MCF 10A (cell line): ENCODE measurements at regions not wholly inside any gene's neighbourhood (a gene's known extent, or its start where the extent isn't known, plus 50 kb on each side); places are given as distances from the start of the nearest gene placed in this dataset.
"Not testable (repeated sequence)": the region's sequence is repeated elsewhere in the genome, so short reads cannot be mapped to it uniquely, and the experiment has no call there.

Source experiments
- BruUV-seq: library from RNA; stranded (reverse); fragments of 400-500 nt; replicated peaks from 2 replicates; lab custom pipeline; 2021; lab: Mats Ljungman, UMichigan
- CTCF ChIA-PET: fragments of 300-600 bp; sonication (Branson Sonifier 250); formaldehyde crosslinking; extraction: SDS; loops from one replicate; lab custom pipeline; 2021; ENCODE audit warnings: antibody characterized with exemption, inconsistent platforms; lab: Yijun Ruan, JAX
- POLR2A ChIA-PET: fragments of 300-600, 350-650 bp; sonication (Branson Sonifier 250); formaldehyde crosslinking; extraction: SDS; loops from one replicate; lab custom pipeline; 2020; ENCODE audit warnings: antibody characterized with exemption, inconsistent platforms; lab: Yijun Ruan, JAX
- DNase-seq: peaks from one replicate; pipeline ENCODE4 v3.0.0-alpha.2; 2018; ENCODE audit not compliant: unreplicated experiment
- H3K27ac Mint-ChIP-seq: one replicate; pipeline ENCODE4 v1.8.0; 2022; ENCODE audit warnings: mild to moderate bottlenecking, low read depth, mixed read lengths; ENCODE audit not compliant: unreplicated experiment
- H3K27me3 Mint-ChIP-seq: one replicate; pipeline ENCODE4 v1.8.0; 2022; ENCODE audit warnings: mixed read lengths; ENCODE audit not compliant: insufficient read depth, unreplicated experiment
- H3K36me3 Mint-ChIP-seq: one replicate; pipeline ENCODE4 v1.8.0; 2022; ENCODE audit warnings: mild to moderate bottlenecking, moderate library complexity, mixed read lengths; ENCODE audit not compliant: insufficient read depth, unreplicated experiment
- H3K4me1 Mint-ChIP-seq: one replicate; pipeline ENCODE4 v1.8.0; 2022; ENCODE audit warnings: mixed read lengths; ENCODE audit not compliant: insufficient read depth, unreplicated experiment
- H3K4me3 Mint-ChIP-seq: one replicate; pipeline ENCODE4 v1.8.0; 2022; ENCODE audit warnings: mild to moderate bottlenecking, moderate library complexity, mixed read lengths; ENCODE audit not compliant: unreplicated experiment
- H3K9me3 Mint-ChIP-seq: one replicate; pipeline ENCODE4 v1.8.0; 2022; ENCODE audit warnings: mixed read lengths; ENCODE audit not compliant: unreplicated experiment
- CTCF ChIP-seq: fragments of 200-600 bp; IDR thresholded peaks from one replicate; pipeline ENCODE4 v1.8.0; 2022; ENCODE audit warnings: antibody characterized with exemption, mild to moderate bottlenecking; ENCODE audit not compliant: unreplicated experiment
- intact Hi-C: fragments of 100-400 bp; cut with micrococcal nuclease; formaldehyde crosslinking; loops from 2 replicates; pipeline ENCODE4 v1.14.1; 2022

- TF ChIP-seq CTCF = no peak
- no peak for DNase-seq
- Mint-ChIP-seq H3K9me3 (peaks cover 51% of the 10 kb centered on the region), H3K4me1 (no peaks in the 10 kb centered on the region), H3K27ac (no peak overlapping the region), H3K27me3 (peaks cover 6% of the 10 kb centered on the region), H3K4me3 (no peak overlapping the region), H3K36me3 (no peaks in the 10 kb centered on the region)
- CTCF ChIA-PET = no interaction called here
- BruUV-seq = no TSS peak
- intact Hi-C loops = no loop called here
- POLR2A ChIA-PET = no interaction called here
Observed at GRCh38 chr9:40911647-40912046, 216.8 kb downstream of the FOXD4L6 start.

- H3K27ac Mint-ChIP-seq, intact Hi-C loops, H3K4me3 Mint-ChIP-seq, H3K36me3 Mint-ChIP-seq, DNase-seq, H3K27me3 Mint-ChIP-seq, POLR2A ChIA-PET, CTCF ChIA-PET, H3K4me1 Mint-ChIP-seq, BruUV-seq: not testable (repeated sequence)
- peaks cover 53% of the 10 kb centered on the region for H3K9me3 Mint-ChIP-seq
Observed at GRCh38 chr9:40910995-40911394, 217.5 kb downstream of the FOXD4L6 start.

GRCh38 chr9:40909821-40910220, 218.7 kb downstream of the FOXD4L6 start:
- Mint-ChIP-seq H3K36me3 (no peaks in the 10 kb centered on the region), H3K4me1 (no peaks in the 10 kb centered on the region), H3K27ac (no peak overlapping the region), H3K27me3 (peaks cover 10% of the 10 kb centered on the region), H3K9me3 (peaks cover 52% of the 10 kb centered on the region), H3K4me3 (no peak overlapping the region)
- POLR2A ChIA-PET = no interaction called here
- intact Hi-C loops = no loop called here
- BruUV-seq = no TSS peak
- no peak for DNase-seq
- no peak for TF ChIP-seq CTCF
- CTCF ChIA-PET = no interaction called here

GRCh38 chr9:40909111-40909510, 219.4 kb downstream of the FOXD4L6 start:
- H3K27me3 Mint-ChIP-seq, CTCF ChIA-PET, intact Hi-C loops, H3K36me3 Mint-ChIP-seq, BruUV-seq, H3K4me1 Mint-ChIP-seq, DNase-seq, POLR2A ChIA-PET, H3K4me3 Mint-ChIP-seq, H3K27ac Mint-ChIP-seq: not testable (repeated sequence)
- peaks cover 45% of the 10 kb centered on the region for H3K9me3 Mint-ChIP-seq

GRCh38 chr9:40907657-40908624, 220.5 kb downstream of the FOXD4L6 start:
- no peaks in the 10 kb centered on the region for H3K36me3 Mint-ChIP-seq
- no TSS peak for BruUV-seq
- H3K9me3 Mint-ChIP-seq = peaks cover 45% of the 10 kb centered on the region
- CTCF ChIA-PET = no interaction called here
- POLR2A ChIA-PET = no interaction called here
- TF ChIP-seq CTCF = no peak
- H3K27me3 Mint-ChIP-seq = peaks cover 10% of the 10 kb centered on the region
- H3K4me3 Mint-ChIP-seq = no peak overlapping the region
- no peak for DNase-seq
- no peaks in the 10 kb centered on the region for H3K4me1 Mint-ChIP-seq
- intact Hi-C loops = no loop called here
- no peak overlapping the region for H3K27ac Mint-ChIP-seq

GRCh38 chr9:40906879-40907278, 221.6 kb downstream of the FOXD4L6 start:
- H3K27me3 Mint-ChIP-seq, BruUV-seq, POLR2A ChIA-PET, DNase-seq, H3K36me3 Mint-ChIP-seq, CTCF ChIA-PET, H3K4me1 Mint-ChIP-seq, H3K4me3 Mint-ChIP-seq, H3K27ac Mint-ChIP-seq, intact Hi-C loops: not testable (repeated sequence)
- peaks cover 48% of the 10 kb centered on the region for H3K9me3 Mint-ChIP-seq

GRCh38 chr9:40892315-40892714, 236.2 kb downstream of the FOXD4L6 start:
- H3K4me3 Mint-ChIP-seq, intact Hi-C loops, BruUV-seq, POLR2A ChIA-PET, H3K27me3 Mint-ChIP-seq, H3K27ac Mint-ChIP-seq, H3K4me1 Mint-ChIP-seq, DNase-seq, H3K36me3 Mint-ChIP-seq, CTCF ChIA-PET: not testable (repeated sequence)
- H3K9me3 Mint-ChIP-seq = peaks cover 18% of the 10 kb centered on the region
